ENCODE measurements at regions not wholly inside any gene's neighbourhood (a gene's known extent, or its start where the extent isn't known, plus 50 kb on each side); places are given as distances from the start of the nearest gene placed in this dataset.

DNA sequence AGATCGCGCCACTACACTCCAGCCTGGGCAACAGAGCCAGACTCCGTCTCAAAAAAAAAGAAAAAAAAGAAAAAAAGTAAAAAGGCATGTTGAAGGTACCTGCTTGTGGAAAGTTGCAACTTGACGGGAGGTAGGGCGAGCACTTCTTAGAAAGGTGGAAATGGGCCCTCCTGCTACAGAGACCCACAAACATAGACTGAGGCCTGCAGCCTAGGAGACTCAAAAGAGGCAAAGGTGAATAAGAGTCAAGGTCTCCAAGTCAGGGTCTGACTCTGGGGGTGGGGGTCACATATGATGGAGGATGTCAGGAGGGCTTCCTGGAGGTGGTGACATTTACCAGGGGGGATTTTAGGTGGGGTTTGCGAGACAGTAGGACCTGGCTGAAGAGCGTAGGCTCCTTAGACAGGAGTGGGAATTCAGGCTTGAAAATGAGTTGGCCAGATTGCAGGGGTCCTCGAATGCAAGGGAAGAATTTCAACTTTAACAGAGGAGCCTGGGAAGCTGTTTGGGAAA lies 303.0 kb downstream of the SEC14L1 start:
- TF ChIP-seq, protein P1, sequence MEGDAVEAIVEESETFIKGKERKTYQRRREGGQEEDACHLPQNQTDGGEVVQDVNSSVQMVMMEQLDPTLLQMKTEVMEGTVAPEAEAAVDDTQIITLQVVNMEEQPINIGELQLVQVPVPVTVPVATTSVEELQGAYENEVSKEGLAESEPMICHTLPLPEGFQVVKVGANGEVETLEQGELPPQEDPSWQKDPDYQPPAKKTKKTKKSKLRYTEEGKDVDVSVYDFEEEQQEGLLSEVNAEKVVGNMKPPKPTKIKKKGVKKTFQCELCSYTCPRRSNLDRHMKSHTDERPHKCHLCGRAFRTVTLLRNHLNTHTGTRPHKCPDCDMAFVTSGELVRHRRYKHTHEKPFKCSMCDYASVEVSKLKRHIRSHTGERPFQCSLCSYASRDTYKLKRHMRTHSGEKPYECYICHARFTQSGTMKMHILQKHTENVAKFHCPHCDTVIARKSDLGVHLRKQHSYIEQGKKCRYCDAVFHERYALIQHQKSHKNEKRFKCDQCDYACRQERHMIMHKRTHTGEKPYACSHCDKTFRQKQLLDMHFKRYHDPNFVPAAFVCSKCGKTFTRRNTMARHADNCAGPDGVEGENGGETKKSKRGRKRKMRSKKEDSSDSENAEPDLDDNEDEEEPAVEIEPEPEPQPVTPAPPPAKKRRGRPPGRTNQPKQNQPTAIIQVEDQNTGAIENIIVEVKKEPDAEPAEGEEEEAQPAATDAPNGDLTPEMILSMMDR (conservative IDR thresholded peaks at IDR 0.05; ENCODE audit: low read depth, low read length): no peak
- DNase-seq (ENCODE audit: low read depth): no peak
- no peak overlapping the region for H3K4me3 ChIP-seq (ENCODE audit: low read depth, low read length)

GRCh38 chr17:77444628-77444983 lies 303.8 kb downstream of the SEC14L1 start:
- H3K4me3 ChIP-seq (ENCODE audit: low read depth, low read length): no peak overlapping the region
- no peak for DNase-seq (ENCODE audit: low read depth)
- TF ChIP-seq, protein P1 (conservative IDR thresholded peaks at IDR 0.05; ENCODE audit: low read depth, low read length): no peak

- DNase-seq (ENCODE audit: low read depth): no peak
- TF ChIP-seq, protein P1 (conservative IDR thresholded peaks at IDR 0.05; ENCODE audit: low read depth, low read length): no peak
- no peak overlapping the region for H3K4me3 ChIP-seq (ENCODE audit: low read depth, low read length)
Observed at GRCh38 chr17:77444984-77445759, 304.4 kb downstream of the SEC14L1 start.

GRCh38 chr17:77445760-77446532 lies 305.2 kb downstream of the SEC14L1 start:
- peak; percentile 71 for DNase-seq (ENCODE audit: low read depth)
- no peak overlapping the region for H3K4me3 ChIP-seq (ENCODE audit: low read depth, low read length)
- TF ChIP-seq, protein P1 (conservative IDR thresholded peaks at IDR 0.05; ENCODE audit: low read depth, low read length): no peak

GRCh38 chr17:77446940-77447634 lies 306.3 kb downstream of the SEC14L1 start:
- no peak overlapping the region for H3K4me3 ChIP-seq (ENCODE audit: low read depth, low read length)
- no peak for DNase-seq (ENCODE audit: low read depth)
- TF ChIP-seq, protein P1 (conservative IDR thresholded peaks at IDR 0.05; ENCODE audit: low read depth, low read length): peak; percentile 21

DNA sequence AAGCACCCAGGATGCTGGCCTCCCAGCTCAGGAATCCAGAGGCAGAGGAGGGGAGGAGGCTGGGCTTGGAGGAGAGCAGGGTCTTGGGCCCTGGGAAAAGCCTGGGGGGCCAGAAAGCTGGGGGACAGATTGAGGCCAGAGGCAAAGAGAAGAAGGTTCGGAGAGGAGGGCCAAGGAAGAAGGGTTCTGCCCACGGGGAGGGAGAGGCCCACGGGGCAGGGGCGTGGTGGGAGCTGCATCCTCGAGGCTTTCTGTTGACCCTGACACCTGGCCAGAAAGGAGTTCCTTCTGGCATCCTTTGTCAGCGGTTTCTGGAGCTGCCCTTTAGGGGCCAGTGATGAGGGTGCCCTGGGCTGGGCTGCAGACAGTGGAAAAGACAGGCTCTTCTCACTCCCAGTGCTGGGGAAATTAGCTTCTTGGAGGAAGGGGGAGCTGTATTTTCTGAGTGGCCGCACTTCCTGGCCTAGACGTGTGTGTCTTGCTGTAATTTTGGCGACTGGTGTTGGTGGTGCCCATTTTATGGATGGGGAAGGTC lies 308.7 kb downstream of the SEC14L1 start:
- no peak for DNase-seq (ENCODE audit: low read depth)
- H3K4me3 ChIP-seq (ENCODE audit: low read depth, low read length): no peak overlapping the region
- TF ChIP-seq, protein P1 (conservative IDR thresholded peaks at IDR 0.05; ENCODE audit: low read depth, low read length): no peak
